ENCODE measurements at regions not wholly inside any gene's neighbourhood (a gene's known extent, or its start where the extent isn't known, plus 50 kb on each side); places are given as distances from the start of the nearest gene placed in this dataset.

- TF ChIP-seq CTCF (IDR thresholded peaks at IDR 0.05; ENCODE audit: insufficient read depth, low read length, missing control alignments) = no peak
- ChIA-PET CTCF (no interaction called here), POLR2A (no interaction called here)
- H3K4me3 ChIP-seq (ENCODE audit: low read depth, low read length) = no peak overlapping the region
- DNase-seq (ENCODE audit: low read depth, low spot score) = no peak
Measured at GRCh38 chr2:107086497-107086896, 200.5 kb upstream of the ST6GAL2 start.

- POLR2A ChIA-PET = no interaction called here
- no peak overlapping the region for H3K4me3 ChIP-seq (ENCODE audit: low read depth, low read length)
- TF ChIP-seq CTCF (IDR thresholded peaks at IDR 0.05; ENCODE audit: insufficient read depth, low read length, missing control alignments) = no peak
- no peak for DNase-seq (ENCODE audit: low read depth, low spot score)
- CTCF ChIA-PET = no interaction called here
Measured at GRCh38 chr2:107088156-107088555, 202.2 kb upstream of the ST6GAL2 start.

GRCh38 chr2:107091163-107091864, 205.3 kb upstream of the ST6GAL2 start:
- H3K4me3 ChIP-seq (ENCODE audit: low read depth, low read length) = no peak overlapping the region
- peak; percentile 7 for DNase-seq (ENCODE audit: low read depth, low spot score)
- TF ChIP-seq CTCF (IDR thresholded peaks at IDR 0.05; ENCODE audit: insufficient read depth, low read length, missing control alignments) = no peak
- ChIA-PET CTCF (no interaction called here), POLR2A (no interaction called here)

GRCh38 chr2:107093426-107093957, 207.5 kb upstream of the ST6GAL2 start:
- TF ChIP-seq CTCF (IDR thresholded peaks at IDR 0.05; ENCODE audit: insufficient read depth, low read length, missing control alignments) = no peak
- DNase-seq (ENCODE audit: low read depth, low spot score) = no peak
- ChIA-PET POLR2A (no interaction called here), CTCF (no interaction called here)
- H3K4me3 ChIP-seq (ENCODE audit: low read depth, low read length) = no peak overlapping the region

GRCh38 chr2:107094450-107094986, 208.6 kb upstream of the ST6GAL2 start:
- H3K4me3 ChIP-seq (ENCODE audit: low read depth, low read length) = no peak overlapping the region
- TF ChIP-seq CTCF (IDR thresholded peaks at IDR 0.05; ENCODE audit: insufficient read depth, low read length, missing control alignments) = no peak
- ChIA-PET POLR2A (no interaction called here), CTCF (no interaction called here)
- DNase-seq (ENCODE audit: low read depth, low spot score) = no peak

GRCh38 chr2:107102176-107102575, 216.2 kb upstream of the ST6GAL2 start:
- TF ChIP-seq CTCF (IDR thresholded peaks at IDR 0.05; ENCODE audit: insufficient read depth, low read length, missing control alignments) = no peak
- ChIA-PET CTCF (no interaction called here), POLR2A (no interaction called here)
- no peak overlapping the region for H3K4me3 ChIP-seq (ENCODE audit: low read depth, low read length)
- no peak for DNase-seq (ENCODE audit: low read depth, low spot score)
